GM12891 (cell line): ENCODE measurements at regions not wholly inside any gene's neighbourhood (a gene's known extent, or its start where the extent isn't known, plus 50 kb on each side); places are given as distances from the start of the nearest gene placed in this dataset.
"Not testable (repeated sequence)": the region's sequence is repeated elsewhere in the genome, so short reads cannot be mapped to it uniquely, and the experiment has no call there.

Source experiments
- DNase-seq: peaks from one replicate; pipeline ENCODE4 v3.0.0; 2011; ENCODE audit warnings: low spot score; ENCODE audit not compliant: insufficient read length
- FAIRE-seq: peaks from 2 replicates; lab custom pipeline; 2011; peaks lifted over from hg19 to GRCh38; lab: Jason Lieb, UNC
- PAX5 ChIP-seq: IDR thresholded peaks from 2 replicates; pipeline ENCODE4 v1.6.1; 2011; ENCODE audit warnings: low read length, moderate library complexity, mild to moderate bottlenecking; ENCODE audit not compliant: insufficient read depth, severe bottlenecking
- POLR2A ChIP-seq: IDR thresholded peaks from 2 replicates; pipeline ENCODE4 v1.6.1; 2011; ENCODE audit warnings: low read depth, low read length, control low read depth
- POLR2AphosphoS5 ChIP-seq: IDR thresholded peaks from 2 replicates; pipeline ENCODE4 v1.6.1; 2011; ENCODE audit warnings: low read depth, low read length, control low read depth
- POU2F2 ChIP-seq: IDR thresholded peaks from 2 replicates; pipeline ENCODE4 v1.6.1; 2011; ENCODE audit warnings: low read depth, mild to moderate bottlenecking, control low read depth, low read length, moderate library complexity
- SPI1 ChIP-seq: IDR thresholded peaks from 2 replicates; pipeline ENCODE4 v1.6.1; 2011; ENCODE audit warnings: low read depth, low read length, control low read depth
- TAF1 ChIP-seq: IDR thresholded peaks from 2 replicates; pipeline ENCODE4 v1.6.1; 2011; ENCODE audit warnings: low read depth, low read length, control low read depth

GRCh38 chr2:146413086-146413610 is 1431.7 kb upstream of the ACVR2A start:
- DNase-seq, result no peak
- no peak for FAIRE-seq
- TF ChIP-seq TAF1, result no peak
- no peak for TF ChIP-seq SPI1
- no peak for TF ChIP-seq POU2F2
- no peak for TF ChIP-seq POLR2AphosphoS5
- no peak for TF ChIP-seq PAX5
- no peak for TF ChIP-seq POLR2A

GRCh38 chr2:146412625-146413024 is 1432.2 kb upstream of the ACVR2A start:
- no peak for TF ChIP-seq POU2F2
- no peak for TF ChIP-seq TAF1
- TF ChIP-seq POLR2AphosphoS5, result no peak
- no peak for TF ChIP-seq POLR2A
- TF ChIP-seq SPI1, result no peak
- no peak for TF ChIP-seq PAX5
- FAIRE-seq (no peak), DNase-seq (no peak)

DNA sequence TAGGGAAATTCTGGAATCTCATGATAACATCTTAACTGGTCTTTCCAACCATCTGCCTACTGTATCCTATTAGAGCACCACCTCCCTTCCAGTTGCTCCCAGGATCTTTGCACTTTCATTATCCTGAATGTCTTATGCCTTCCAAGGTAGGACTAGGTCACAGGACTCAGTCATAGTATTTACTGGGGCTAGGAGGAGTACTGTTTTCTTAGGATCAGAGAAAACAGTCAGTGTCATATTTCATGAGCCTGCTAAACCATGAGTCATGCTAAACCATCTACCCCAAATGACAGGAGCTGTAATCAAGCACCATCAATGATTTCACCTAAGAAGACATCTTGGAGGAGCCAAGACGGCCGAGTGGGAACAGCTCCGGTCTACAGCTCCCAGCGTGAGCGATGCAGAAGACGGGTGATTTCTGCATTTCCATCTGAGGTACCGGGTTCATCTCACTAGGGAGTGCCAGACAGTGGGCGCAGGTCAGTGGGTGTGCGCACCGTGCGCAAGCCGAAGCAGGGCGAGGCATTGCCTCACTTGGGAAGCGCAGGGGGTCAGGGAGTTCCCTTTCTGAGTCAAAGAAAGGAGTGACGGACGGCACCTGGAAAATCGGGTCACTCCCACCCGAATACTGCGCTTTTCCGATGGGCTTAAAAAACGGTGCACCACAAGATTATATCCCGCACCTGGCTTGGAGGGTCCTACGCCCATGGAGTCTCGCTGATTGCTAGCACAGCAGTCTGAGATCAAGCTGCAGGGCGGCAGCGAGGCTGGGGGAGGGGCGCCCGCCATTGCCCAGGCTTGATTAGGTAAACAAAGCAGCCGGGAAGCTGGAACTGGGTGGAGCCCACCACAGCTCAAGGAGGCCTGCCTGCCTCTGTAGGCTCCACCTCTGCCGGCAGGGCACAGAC is 1439.2 kb upstream of the ACVR2A start:
- not testable (repeated sequence) for FAIRE-seq, DNase-seq

- DNase-seq, FAIRE-seq: not testable (repeated sequence)
Observed at GRCh38 chr2:146403546-146404160, 1441.2 kb upstream of the ACVR2A start.

GRCh38 chr2:146392631-146393030 is 1452.2 kb upstream of the ACVR2A start:
- TF ChIP-seq SPI1, result no peak
- no peak for TF ChIP-seq TAF1
- no peak for TF ChIP-seq PAX5
- TF ChIP-seq POLR2AphosphoS5, result no peak
- no peak for TF ChIP-seq POLR2A
- DNase-seq (no peak), FAIRE-seq (no peak)

- TF ChIP-seq POU2F2 (no peak), POLR2AphosphoS5 (no peak), SPI1 (no peak), POLR2A (no peak), TAF1 (no peak), PAX5 (no peak)
- no peak for DNase-seq
- no peak for FAIRE-seq
Observed at GRCh38 chr2:146392186-146392585, 1452.6 kb upstream of the ACVR2A start.

DNA sequence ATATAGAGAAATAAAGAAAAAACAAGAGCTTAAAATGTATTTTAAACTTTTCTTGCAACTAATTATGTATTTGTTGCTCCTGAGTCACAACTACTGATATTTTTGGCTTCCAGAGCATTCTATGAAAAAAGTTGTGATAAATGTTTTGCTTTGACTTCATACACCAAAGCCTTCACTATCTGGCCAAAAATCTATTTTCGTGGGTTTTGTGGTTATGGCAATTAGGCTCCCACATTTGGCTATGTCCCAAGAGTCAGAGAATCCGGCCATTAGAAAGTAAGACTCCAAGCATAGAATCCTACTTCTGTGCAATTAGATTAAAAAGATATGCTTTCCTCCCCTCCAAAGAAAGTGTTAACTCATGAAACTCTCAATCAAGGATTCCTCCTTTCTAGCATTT is 1456.1 kb upstream of the ACVR2A start:
- DNase-seq (no peak), FAIRE-seq (no peak)
- TF ChIP-seq PAX5 (no peak), POLR2AphosphoS5 (no peak), POU2F2 (no peak), POLR2A (no peak), TAF1 (no peak), SPI1 (no peak)

- FAIRE-seq (no peak), DNase-seq (no peak)
- TF ChIP-seq SPI1, result no peak
- TF ChIP-seq POLR2AphosphoS5, result no peak
- TF ChIP-seq POU2F2, result no peak
- no peak for TF ChIP-seq POLR2A
- no peak for TF ChIP-seq PAX5
- TF ChIP-seq TAF1, result no peak
Observed at GRCh38 chr2:146386096-146386495, 1458.7 kb upstream of the ACVR2A start.

- no peak for DNase-seq
- TF ChIP-seq POLR2A (no peak), PAX5 (no peak), POLR2AphosphoS5 (no peak), TAF1 (no peak), SPI1 (peak; percentile 84), POU2F2 (no peak)
- no peak for FAIRE-seq
Observed at GRCh38 chr2:146385031-146385430, 1459.8 kb upstream of the ACVR2A start.

GRCh38 chr2:146376511-146377064 is 1468.2 kb upstream of the ACVR2A start:
- no peak for DNase-seq
- FAIRE-seq, result no peak

More at GRCh38 chr2:146376511-146377064, 1468.2 kb upstream of the ACVR2A start:
- no peak for TF ChIP-seq POU2F2
- no peak for TF ChIP-seq POLR2AphosphoS5
- no peak for TF ChIP-seq POLR2A
- TF ChIP-seq SPI1, result no peak
- TF ChIP-seq TAF1, result no peak
- TF ChIP-seq PAX5, result no peak
